Right ventricle myocardium superior (tissue), 1 donor: ENCODE measurements at regions not wholly inside any gene's neighbourhood (a gene's known extent, or its start where the extent isn't known, plus 50 kb on each side); places are given as distances from the start of the nearest gene placed in this dataset.

Experiments used
- ATAC-seq: fragments of 200-7000 bp; cut with Tn5 transposase; one replicate; pipeline ENCODE4 v1.9.1; 2020; ENCODE audit warnings: mild to moderate bottlenecking; ENCODE audit not compliant: poor library complexity
- DNase-seq: peaks from one replicate; pipeline ENCODE4 v3.0.0-alpha.2; 2020
- intact Hi-C: fragments of 100-400 bp; cut with DNase I; formaldehyde crosslinking; loops from one replicate; pipeline ENCODE4 v1.11.2; 2022
- donor health status: DM: no; HTN: yes; CAD: no; lungs with severe emphysema.

- DNase-seq, result no peak
- intact Hi-C loops, result no loop called here
- ATAC-seq, result no peak
Measured at GRCh38 chr2:82735336-82735735, 1723.7 kb downstream of the SUCLG1 start.

DNA sequence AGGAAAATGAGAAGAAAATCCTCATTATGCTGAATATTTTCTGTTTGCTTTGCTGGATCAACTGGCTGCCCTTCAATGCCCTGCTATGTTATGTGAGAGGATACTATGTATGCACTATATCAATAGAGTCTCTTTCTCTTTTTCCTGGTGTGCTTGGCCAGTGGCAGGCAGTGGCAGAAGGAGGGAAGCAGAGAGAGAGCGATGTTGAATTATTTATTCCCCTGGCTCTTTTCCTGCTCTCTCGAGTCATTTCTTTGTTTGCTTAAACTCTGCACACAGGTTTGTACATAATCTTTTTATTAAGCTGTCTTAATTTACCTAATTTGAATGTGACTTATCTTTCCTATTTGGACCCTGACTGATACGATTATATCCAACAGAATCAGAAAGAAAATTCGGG, 1727.3 kb downstream of the SUCLG1 start:
- DNase-seq, result no peak
- ATAC-seq, result no peak

DNA sequence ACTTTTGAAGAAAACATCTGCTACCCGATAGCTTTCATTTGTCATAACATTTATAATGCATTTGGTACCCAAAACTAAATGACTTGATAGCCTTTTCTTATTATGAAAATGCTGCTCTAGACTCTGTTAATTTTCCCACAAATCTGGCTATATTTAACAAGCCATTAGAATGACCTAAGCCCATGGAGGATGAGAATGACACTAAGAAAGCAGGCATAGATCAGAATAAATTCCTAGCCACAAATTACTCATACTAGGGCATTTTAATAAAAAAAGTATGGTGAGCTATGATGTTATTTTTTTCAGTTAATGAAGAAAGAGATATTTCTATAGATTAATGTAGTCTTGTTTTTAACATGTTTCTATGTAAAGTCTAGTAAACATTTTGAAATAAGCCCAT, 1728.3 kb downstream of the SUCLG1 start:
- ATAC-seq (no peak), DNase-seq (no peak)
- intact Hi-C loops, result no loop called here

More for the DNA sequence above, 1727.3 kb downstream of the SUCLG1 start:
- intact Hi-C loops, result no loop called here

GRCh38 chr2:82728090-82728489, 1731.0 kb downstream of the SUCLG1 start:
- no peak for DNase-seq
- intact Hi-C loops, result no loop called here
- no peak for ATAC-seq

GRCh38 chr2:82708681-82709080, 1750.4 kb downstream of the SUCLG1 start:
- DNase-seq (no peak), ATAC-seq (no peak)
- intact Hi-C loops, result no loop called here

- DNase-seq (no peak), ATAC-seq (no peak)
- intact Hi-C loops, result no loop called here
Measured at GRCh38 chr2:82697231-82697630, 1761.8 kb downstream of the SUCLG1 start.

- no peak for DNase-seq
- intact Hi-C loops, result no loop called here
Measured at GRCh38 chr2:82694431-82694830, 1764.6 kb downstream of the SUCLG1 start.

GRCh38 chr2:82690757-82691411, 1768.2 kb downstream of the SUCLG1 start:
- no peak for ATAC-seq
- no peak for DNase-seq
- intact Hi-C loops, result no loop called here

More at GRCh38 chr2:82694431-82694830, 1764.6 kb downstream of the SUCLG1 start:
- ATAC-seq, result no peak

DNA sequence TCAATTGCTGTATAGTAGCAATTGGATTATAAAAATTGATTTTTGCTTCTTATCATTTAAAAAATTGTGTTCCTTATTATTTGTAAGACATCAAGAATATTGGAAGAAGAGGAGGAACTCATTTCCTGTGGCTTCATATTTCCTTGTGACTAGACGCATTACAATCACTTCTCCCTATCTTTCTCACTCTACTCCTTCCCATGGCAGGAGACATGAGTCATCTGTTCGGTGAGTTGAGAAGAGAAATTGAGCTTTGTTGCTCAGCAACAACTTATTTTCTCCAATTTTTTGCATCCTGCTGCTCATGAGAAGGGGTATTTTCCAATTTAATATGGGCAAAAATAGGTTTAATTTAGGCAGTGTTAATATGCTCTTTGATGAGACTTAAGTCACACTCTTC, 1783.9 kb downstream of the SUCLG1 start:
- DNase-seq (no peak), ATAC-seq (no peak)
- intact Hi-C loops, result no loop called here

DNA sequence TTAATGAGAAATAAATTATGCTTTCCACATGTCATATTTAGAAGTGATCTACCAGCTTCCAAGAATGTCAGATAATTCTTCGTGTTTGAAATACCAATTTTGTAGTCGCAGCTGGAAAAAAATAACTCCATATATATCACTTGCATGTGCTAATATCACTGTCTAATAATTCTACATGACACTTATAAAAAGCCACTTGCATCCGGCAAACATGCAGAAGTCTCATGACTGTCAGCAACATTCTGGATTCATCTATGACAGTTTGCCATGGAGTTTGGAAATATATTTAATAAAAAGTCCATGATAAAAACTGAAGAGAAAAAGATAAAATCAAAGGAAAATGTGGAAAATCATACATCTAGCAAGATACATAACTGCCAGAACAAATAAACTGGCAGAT, 1784.4 kb downstream of the SUCLG1 start:
- DNase-seq (no peak), ATAC-seq (no peak)
- intact Hi-C loops, result no loop called here

DNA sequence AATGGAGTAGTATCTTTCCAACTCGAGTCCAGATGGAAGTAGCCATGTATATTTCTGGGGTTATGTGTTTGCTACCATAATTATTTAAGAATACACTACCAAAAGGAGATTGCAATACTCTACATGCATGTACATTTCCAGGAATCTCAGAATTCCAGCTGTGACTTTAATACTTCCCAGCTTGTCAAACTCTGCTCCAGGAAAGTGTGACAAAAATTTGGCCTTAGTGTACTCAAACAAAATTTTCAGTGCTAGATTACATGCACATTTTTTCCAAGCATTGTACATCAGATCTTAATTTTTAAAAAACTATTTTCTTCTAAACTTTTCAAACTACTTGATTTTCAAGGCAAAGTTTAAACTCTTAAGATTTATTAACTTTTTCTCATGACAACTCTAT, 1791.6 kb downstream of the SUCLG1 start:
- intact Hi-C loops, result no loop called here
- no peak for ATAC-seq
- DNase-seq, result no peak

GRCh38 chr2:82665691-82666090, 1793.4 kb downstream of the SUCLG1 start:
- DNase-seq (no peak), ATAC-seq (no peak)
- intact Hi-C loops, result no loop called here

DNA sequence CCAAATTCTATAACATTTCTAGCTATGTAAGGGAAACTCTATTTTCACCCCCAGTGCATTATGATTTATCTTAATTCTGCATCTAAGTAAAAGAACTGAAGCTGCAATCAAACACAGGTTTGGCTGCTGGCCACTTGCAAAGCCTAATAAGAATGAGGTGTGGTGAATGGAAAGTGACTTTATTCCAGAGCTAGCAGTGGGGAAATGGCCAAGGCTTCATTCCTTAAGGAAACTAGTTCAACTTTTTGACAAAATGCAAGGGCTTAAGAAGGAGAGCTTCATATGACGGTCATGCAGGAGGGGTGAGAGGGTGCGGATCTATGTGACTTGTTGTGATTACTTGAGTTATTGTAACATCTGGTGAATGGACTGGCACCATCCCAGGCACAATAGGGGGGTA, 1802.0 kb downstream of the SUCLG1 start:
- no peak for DNase-seq
- no peak for ATAC-seq
- intact Hi-C loops, result no loop called here

DNA sequence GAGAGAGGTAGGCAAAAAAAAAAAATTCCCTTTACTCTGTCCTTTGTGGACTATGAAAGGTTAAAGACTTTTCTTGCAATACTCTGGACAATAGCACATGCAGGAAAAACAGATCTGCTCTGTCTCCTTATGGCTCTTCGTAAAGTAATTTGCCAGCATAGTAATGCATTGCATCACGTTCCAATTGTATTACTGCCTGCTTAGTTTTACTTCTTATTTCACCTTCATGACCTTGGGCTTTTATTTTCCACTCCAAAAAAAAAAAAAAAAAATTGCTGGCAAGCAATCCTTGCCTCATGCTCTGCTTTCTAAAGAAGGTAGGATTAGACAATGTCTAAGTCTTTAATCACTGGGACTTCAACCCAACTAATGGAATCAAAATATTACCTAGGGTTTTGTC, 1802.7 kb downstream of the SUCLG1 start:
- intact Hi-C loops, result no loop called here
- DNase-seq (no peak), ATAC-seq (no peak)

DNA sequence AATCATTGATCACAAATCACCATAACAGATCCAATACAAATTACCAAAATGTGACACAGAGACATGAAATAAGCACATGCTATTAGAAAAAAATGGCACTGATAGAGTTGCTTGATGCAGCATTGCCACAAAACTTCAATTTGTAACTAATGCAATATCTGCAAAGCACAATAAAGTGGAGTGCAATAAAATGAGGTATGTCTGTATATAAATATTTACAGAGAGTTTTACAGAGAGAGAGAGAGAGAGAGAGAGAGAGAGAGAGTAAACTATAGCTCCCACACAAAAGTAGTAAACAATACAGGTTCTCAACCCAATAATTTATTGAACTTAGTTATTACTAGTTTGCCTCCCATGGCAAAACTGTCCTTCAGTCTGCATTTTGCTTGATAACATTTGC, 1807.0 kb downstream of the SUCLG1 start:
- intact Hi-C loops, result no loop called here
- DNase-seq, result no peak
- no peak for ATAC-seq

DNA sequence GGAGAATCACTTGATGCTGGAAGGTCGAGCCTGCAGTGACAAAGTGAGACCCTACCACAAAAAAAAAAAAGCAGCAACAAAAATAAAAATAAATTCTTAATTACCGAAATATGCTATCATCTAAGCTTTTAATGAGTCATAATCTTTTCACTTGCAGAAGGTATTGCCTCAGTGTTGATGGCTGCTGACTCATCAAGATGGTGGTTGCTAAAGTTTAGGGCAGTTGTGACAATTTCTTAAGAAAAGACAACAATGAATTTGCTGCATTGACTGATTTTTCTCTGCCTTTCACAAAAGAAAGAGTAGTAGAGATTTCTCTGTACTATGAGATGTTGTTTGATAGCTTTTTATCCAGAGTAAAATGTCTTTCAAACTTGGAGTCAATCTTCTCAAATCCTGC, 1809.0 kb downstream of the SUCLG1 start:
- no peak for ATAC-seq
- no peak for DNase-seq
- intact Hi-C loops, result no loop called here

DNA sequence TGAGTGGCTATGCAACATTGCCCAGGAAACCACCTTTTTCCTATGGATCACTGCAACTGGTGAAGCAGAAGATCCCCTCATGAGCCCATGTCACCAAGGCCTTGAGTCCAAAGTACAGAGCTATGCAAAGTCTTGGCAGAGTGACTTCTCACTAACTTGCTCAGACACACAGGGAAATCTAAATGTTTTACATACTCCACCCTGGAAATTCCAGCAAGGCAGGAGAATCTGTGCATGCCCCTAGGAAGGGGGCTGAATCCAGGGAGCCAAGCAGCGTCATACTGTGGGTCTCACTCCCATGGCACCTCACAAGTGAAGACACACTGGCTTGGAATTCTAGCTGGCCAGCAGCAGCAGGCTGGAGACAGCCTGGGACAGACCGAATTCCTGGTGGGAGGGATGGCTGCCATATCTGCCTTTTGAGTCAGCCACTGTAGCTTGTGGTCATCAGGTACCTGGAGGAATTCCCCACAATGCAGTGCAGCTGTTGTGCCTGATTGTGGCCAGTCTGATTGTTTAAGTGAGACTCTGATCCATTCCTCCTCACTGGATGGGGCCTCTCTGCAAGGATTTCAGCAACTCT, 1817.4 kb downstream of the SUCLG1 start:
- ATAC-seq, result no peak
- no peak for DNase-seq
- intact Hi-C loops, result no loop called here

- DNase-seq (no peak), ATAC-seq (no peak)
- intact Hi-C loops, result no loop called here
Measured at GRCh38 chr2:82636402-82637020, 1822.6 kb downstream of the SUCLG1 start.

DNA sequence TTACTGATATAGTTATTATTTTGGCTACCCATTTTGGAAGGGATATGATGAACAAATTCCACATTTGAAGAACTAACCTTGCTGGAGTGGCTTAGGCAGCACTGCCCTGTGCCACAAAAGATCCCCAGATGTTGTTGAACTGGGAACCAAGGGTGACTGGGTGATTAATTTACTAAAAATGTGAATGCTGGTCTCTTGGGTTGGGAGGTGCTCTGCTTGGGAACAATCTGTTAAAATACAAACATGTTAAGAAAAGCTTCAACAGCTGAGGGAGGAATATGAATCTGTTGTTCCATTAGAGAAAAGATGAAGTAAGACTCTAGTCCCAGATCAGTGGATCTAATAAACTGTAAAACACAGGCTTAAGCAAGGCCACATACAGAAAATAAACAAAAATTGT, 1860.1 kb downstream of the SUCLG1 start:
- no peak for ATAC-seq
- intact Hi-C loops, result no loop called here
- DNase-seq, result no peak

- DNase-seq, result no peak
- ATAC-seq, result no peak
- intact Hi-C loops, result no loop called here
Measured at GRCh38 chr2:82596581-82596980, 1862.5 kb downstream of the SUCLG1 start.

DNA sequence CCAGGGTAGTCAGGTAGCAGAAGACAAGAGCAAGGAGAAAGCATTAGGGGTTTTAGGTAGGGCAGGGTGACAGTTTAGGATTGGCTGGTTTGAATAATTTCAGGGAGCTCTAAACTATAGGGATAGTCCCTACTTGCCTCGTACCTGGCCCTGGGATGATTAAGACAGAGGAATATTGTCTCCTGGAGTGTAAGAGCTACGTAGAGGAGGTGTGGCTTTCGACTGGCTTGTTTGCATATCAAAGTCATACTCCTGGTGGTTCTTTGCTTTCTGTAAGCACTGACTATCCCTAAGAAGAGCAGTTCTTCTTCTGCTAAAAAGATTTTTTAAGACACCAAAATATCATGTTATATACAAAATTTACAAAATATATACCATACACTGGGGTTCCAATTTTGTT, 1867.4 kb downstream of the SUCLG1 start:
- DNase-seq (no peak), ATAC-seq (no peak)
- intact Hi-C loops, result no loop called here
